ENCODE measurements at regions not wholly inside any gene's neighbourhood (a gene's known extent, or its start where the extent isn't known, plus 50 kb on each side); places are given as distances from the start of the nearest gene placed in this dataset.
"Not testable (repeated sequence)": the region's sequence is repeated elsewhere in the genome, so short reads cannot be mapped to it uniquely, and the experiment has no call there.

DNA sequence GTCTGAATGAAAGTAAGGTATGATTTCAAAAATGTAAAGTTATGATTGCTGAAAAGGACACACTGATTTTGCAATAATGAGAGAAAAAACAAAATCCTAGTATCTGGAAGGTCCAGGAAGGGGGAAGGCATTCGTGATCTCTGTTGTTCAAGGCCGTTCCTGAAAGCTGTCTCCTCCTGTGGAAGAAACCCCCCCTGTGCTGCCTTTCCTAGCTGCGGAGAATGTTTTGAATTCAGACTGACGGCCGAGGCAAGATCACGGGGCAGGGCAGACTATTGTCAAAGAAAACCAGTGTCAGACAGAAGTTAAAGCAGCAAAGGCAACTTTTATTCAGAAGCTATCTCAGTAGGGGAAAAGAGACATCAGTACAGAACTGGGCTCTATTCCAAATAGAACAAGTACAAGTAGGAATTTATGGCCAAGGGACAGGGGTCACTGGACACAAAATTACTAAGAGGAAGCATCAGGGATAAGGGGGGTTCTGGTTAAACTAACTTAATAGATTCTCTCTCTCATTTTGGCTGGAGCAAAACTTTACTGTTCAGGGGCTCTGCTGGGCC is 61.9 kb upstream of the IGFBPL1 start:
- no peaks in the 10 kb centered on the region for H3K27me3 ChIP-seq (ENCODE audit: control insufficient read depth, insufficient read depth, low read length)
- 36% methylated on average over 6 of the region's 6 CpGs for WGBS (ENCODE audit: insufficient coverage)
- H3K4me3 ChIP-seq (ENCODE audit: low read length), result no peak overlapping the region
- no peak overlapping the region for H3K27ac ChIP-seq (ENCODE audit: low read length)
- no peaks in the 10 kb centered on the region for H3K9me3 ChIP-seq (replicated peaks; ENCODE audit: control insufficient read depth, low read depth, low read length)
- H3K36me3 ChIP-seq (ENCODE audit: control insufficient read depth, insufficient read depth, low read length), result no peaks in the 10 kb centered on the region
- peak; percentile 2 for DNase-seq
- H3K4me1 ChIP-seq (ENCODE audit: control insufficient read depth, insufficient read depth, low read length), result no peaks in the 10 kb centered on the region

DNA sequence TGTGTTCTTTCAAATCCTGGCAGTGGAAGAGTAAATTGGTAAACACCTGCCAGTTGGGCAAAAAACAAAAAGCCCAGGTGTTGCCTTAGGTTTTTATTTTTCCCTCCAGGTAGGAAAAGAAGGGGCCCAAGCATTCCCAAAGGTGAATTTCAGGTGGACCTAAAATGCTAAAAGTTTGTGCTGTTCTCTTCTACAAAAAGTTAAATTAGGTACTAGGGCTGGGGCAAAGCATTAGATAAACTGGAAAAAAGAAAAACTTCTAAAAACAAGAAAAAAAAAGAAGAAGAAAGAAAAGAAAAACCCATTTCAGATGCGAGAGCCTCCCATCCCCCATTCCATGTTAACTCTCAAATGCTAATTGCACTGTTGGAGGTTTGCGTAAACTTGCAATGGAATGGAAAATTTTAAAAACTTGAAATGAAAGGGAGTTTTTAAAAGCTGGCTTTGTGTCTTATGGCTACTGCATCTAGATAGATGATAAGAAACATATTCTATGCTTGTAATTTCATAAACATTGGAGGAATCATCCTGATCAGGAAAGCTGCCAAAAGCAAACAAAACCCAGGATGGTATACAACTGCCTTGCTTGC is 59.9 kb upstream of the IGFBPL1 start:
- DNase-seq; H3K36me3 ChIP-seq (ENCODE audit: control insufficient read depth, insufficient read depth, low read length); H3K4me3 ChIP-seq (ENCODE audit: low read length); H3K27ac ChIP-seq (ENCODE audit: low read length); H3K27me3 ChIP-seq (ENCODE audit: control insufficient read depth, insufficient read depth, low read length); H3K9me3 ChIP-seq (replicated peaks; ENCODE audit: control insufficient read depth, low read depth, low read length); H3K4me1 ChIP-seq (ENCODE audit: control insufficient read depth, insufficient read depth, low read length): not testable (repeated sequence)
- WGBS (ENCODE audit: insufficient coverage), result no CpG with 5 or more reads among the region's 2 CpGs

DNA sequence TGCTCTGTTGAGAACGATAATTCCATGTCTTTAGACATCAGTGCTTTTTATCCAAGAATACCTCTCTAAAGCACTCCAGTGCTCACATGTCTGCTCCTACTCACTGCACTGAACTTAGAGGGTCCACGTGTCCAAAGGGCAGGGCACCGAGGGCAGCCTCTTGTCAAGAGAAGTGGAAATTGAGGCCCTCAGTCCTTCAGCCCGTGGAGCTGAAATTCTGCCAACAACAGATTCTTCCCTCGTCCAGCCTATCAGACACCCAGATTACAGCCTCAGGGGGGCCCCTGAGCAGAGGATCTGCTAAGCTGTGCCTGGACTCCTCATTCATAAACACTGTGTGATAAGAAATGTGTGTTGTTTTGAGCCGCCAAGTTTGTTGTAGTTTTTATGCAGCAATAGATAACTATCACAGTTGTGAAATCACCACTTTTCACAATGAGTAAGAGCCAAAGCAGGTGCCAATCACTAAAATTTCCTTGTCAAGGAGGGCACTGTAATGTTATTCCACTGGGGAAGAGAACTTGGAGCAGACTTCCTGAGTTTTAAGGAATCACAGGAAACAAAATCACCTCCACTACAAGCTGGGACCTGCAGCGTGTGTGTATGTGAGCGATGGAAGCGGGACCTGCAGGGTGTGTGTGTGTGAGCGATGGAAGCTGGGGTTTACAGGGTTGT is 58.8 kb upstream of the IGFBPL1 start:
- no peak for DNase-seq
- WGBS (ENCODE audit: insufficient coverage), result 50% methylated on average over 6 of the region's 10 CpGs
- no peaks in the 10 kb centered on the region for H3K27me3 ChIP-seq (ENCODE audit: control insufficient read depth, insufficient read depth, low read length)
- no peak overlapping the region for H3K27ac ChIP-seq (ENCODE audit: low read length)
- H3K4me3 ChIP-seq (ENCODE audit: low read length), result no peak overlapping the region
- no peaks in the 10 kb centered on the region for H3K9me3 ChIP-seq (replicated peaks; ENCODE audit: control insufficient read depth, low read depth, low read length)
- H3K36me3 ChIP-seq (ENCODE audit: control insufficient read depth, insufficient read depth, low read length), result no peaks in the 10 kb centered on the region
- no peaks in the 10 kb centered on the region for H3K4me1 ChIP-seq (ENCODE audit: control insufficient read depth, insufficient read depth, low read length)

DNA sequence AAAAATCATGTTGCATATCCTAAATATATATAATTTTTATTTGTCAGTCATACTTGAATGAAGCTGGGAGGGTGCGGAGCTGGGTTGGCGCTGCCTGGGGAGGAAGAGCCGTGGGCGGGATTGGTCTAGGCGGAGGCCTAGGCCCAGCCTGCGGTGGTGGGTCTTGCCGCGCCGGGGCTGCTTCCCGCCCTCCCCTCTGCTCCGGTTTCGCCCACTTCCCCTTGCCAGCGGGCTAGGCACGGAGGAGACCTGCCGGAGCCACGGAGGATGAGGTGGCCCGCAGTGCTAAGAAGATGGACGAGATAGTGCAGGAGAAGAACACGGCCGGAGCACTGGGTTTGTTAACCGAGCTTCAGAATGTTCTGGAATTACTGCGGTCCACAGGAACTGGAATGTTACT is 54.0 kb upstream of the IGFBPL1 start:
- Histone ChIP-seq H3K27ac (ENCODE audit: low read length) (no peak overlapping the region), H3K36me3 (ENCODE audit: control insufficient read depth, insufficient read depth, low read length) (no peaks in the 10 kb centered on the region), H3K4me1 (ENCODE audit: control insufficient read depth, insufficient read depth, low read length) (no peaks in the 10 kb centered on the region), H3K27me3 (ENCODE audit: control insufficient read depth, insufficient read depth, low read length) (no peaks in the 10 kb centered on the region), H3K9me3 (replicated peaks; ENCODE audit: control insufficient read depth, low read depth, low read length) (no peaks in the 10 kb centered on the region), H3K4me3 (ENCODE audit: low read length) (no peak overlapping the region)
- no peak for DNase-seq
- 97% methylated on average over 19 of the region's 22 CpGs for WGBS (ENCODE audit: insufficient coverage)

DNA sequence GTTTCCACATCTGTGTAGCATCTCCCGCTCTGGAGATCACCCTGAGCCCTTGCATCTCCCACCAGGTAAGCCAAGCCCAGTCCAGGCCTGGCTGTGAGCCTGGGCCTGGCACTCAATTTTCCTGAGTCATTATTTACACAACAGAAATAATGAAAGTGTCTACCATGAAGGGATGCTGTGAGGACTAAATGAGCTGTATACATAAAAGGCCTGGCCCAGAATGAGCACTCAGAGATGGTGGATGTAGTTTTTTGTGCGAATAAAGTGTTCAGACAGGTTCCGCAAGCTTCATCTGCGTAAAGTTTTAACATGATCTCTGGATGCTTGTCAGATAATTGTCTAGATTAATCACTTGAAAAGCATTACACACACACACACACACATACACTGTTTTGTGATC is 50.2 kb upstream of the IGFBPL1 start:
- not testable (repeated sequence) for H3K4me3 ChIP-seq (ENCODE audit: low read length); H3K36me3 ChIP-seq (ENCODE audit: control insufficient read depth, insufficient read depth, low read length); H3K27ac ChIP-seq (ENCODE audit: low read length); DNase-seq; H3K9me3 ChIP-seq (replicated peaks; ENCODE audit: control insufficient read depth, low read depth, low read length); H3K27me3 ChIP-seq (ENCODE audit: control insufficient read depth, insufficient read depth, low read length); H3K4me1 ChIP-seq (ENCODE audit: control insufficient read depth, insufficient read depth, low read length)
- no CpG with 5 or more reads among the region's 4 CpGs for WGBS (ENCODE audit: insufficient coverage)
